A549 (cell line): ENCODE measurements at regions not wholly inside any gene's neighbourhood (a gene's known extent, or its start where the extent isn't known, plus 50 kb on each side); places are given as distances from the start of the nearest gene placed in this dataset.

Experiments used
- BHLHE40 ChIP-seq: IDR thresholded peaks from 2 replicates; pipeline ENCODE4 v1.6.1; 2012; ENCODE audit warnings: low read depth, low read length, inconsistent platforms
- CEBPB ChIP-seq, 2 experiments: fragments of >200 bp in 1 of 2; sonication (Bioruptor Twin) in 1 of 2; formaldehyde crosslinking in 1 of 2; IDR thresholded peaks; 2 replicates each; pipeline ENCODE4 v1.6.1; 2012 to 2016
- MAFK ChIP-seq: fragments of 450-650 bp; IDR thresholded peaks from 2 replicates; pipeline ENCODE4 v1.6.1; 2014; ENCODE audit not compliant: partially characterized antibody
- MAZ ChIP-seq: fragments of 150-350 bp; IDR thresholded peaks from 2 replicates; pipeline ENCODE4 v1.6.1; 2014; ENCODE audit warnings: antibody characterized with exemption, low read depth, low read length, borderline replicate concordance
- POLR2A ChIP-seq: IDR thresholded peaks from 2 replicates; pipeline ENCODE4 v1.6.1; 2012; ENCODE audit warnings: mild to moderate bottlenecking, low read length
- POLR2AphosphoS2 ChIP-seq: conservative IDR thresholded peaks from 2 replicates; pipeline ENCODE4 v1.6.1; 2012; ENCODE audit warnings: low read length, improper control_type of control experiment, inconsistent platforms
- RAD21 ChIP-seq, 2 experiments: fragments of >200 bp in 1 of 2; sonication (Bioruptor Twin) in 1 of 2; formaldehyde crosslinking in 1 of 2; IDR thresholded peaks in 1 of 2; conservative IDR thresholded peaks in 1 of 2; 2 replicates in 1 of 2; 3 replicates in 1 of 2; pipeline ENCODE4 v1.6.1; 2012 to 2018; ENCODE audit warnings: inconsistent platforms in 1 of 2
- SMC3 ChIP-seq: fragments of >200 bp; sonication (Bioruptor Twin); formaldehyde crosslinking; IDR thresholded peaks from 3 replicates; pipeline ENCODE4 v1.6.1; 2018; ENCODE audit warnings: inconsistent platforms
- USF2 ChIP-seq: fragments of 450-650 bp; IDR thresholded peaks from 2 replicates; pipeline ENCODE4 v1.6.1; 2014; ENCODE audit warnings: antibody characterized with exemption
- ZSCAN20 ChIP-seq: fragments of 250-450 bp; sonication (Bioruptor Pico); IDR thresholded peaks from 2 replicates; pipeline ENCODE4 v1.8.0; 2022; ENCODE audit warnings: mild to moderate bottlenecking, moderate library complexity
- TF ChIP-seq, protein P1 (sequence below): fragments of >200 bp; sonication (Bioruptor Twin); formaldehyde crosslinking; IDR thresholded peaks from 3 replicates; pipeline ENCODE4 v1.5.1; 2016

GRCh38 chr4:132228676-132229075 is 920.4 kb upstream of the PCDH10 start:
- TF ChIP-seq, protein P1, sequence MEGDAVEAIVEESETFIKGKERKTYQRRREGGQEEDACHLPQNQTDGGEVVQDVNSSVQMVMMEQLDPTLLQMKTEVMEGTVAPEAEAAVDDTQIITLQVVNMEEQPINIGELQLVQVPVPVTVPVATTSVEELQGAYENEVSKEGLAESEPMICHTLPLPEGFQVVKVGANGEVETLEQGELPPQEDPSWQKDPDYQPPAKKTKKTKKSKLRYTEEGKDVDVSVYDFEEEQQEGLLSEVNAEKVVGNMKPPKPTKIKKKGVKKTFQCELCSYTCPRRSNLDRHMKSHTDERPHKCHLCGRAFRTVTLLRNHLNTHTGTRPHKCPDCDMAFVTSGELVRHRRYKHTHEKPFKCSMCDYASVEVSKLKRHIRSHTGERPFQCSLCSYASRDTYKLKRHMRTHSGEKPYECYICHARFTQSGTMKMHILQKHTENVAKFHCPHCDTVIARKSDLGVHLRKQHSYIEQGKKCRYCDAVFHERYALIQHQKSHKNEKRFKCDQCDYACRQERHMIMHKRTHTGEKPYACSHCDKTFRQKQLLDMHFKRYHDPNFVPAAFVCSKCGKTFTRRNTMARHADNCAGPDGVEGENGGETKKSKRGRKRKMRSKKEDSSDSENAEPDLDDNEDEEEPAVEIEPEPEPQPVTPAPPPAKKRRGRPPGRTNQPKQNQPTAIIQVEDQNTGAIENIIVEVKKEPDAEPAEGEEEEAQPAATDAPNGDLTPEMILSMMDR = no peak
- TF ChIP-seq POLR2A = no peak
- no peak for TF ChIP-seq CEBPB (IDR thresholded peaks at IDR 0.05)
- no peak for TF ChIP-seq POLR2AphosphoS2
- no peak for TF ChIP-seq SMC3
- no peak for TF ChIP-seq RAD21 (conservative IDR thresholded peaks at IDR 0.05 in 1 of 2, IDR thresholded peaks at IDR 0.05 in 1 of 2)
- no peak for TF ChIP-seq MAFK
- TF ChIP-seq MAZ = no peak
- TF ChIP-seq BHLHE40 = no peak
- TF ChIP-seq ZSCAN20 (CRISPR knock-in tag) = no peak
- no peak for TF ChIP-seq USF2
